GM23248 (cell line): ENCODE measurements at regions not wholly inside any gene's neighbourhood (a gene's known extent, or its start where the extent isn't known, plus 50 kb on each side); places are given as distances from the start of the nearest gene placed in this dataset.

Experiments used
- DNase-seq: peaks from one replicate; pipeline ENCODE4 v3.0.0-alpha.2; 2015
- H2AFZ ChIP-seq: fragments of 200-600 bp; sonication (generic); 2 replicates; pipeline ENCODE4 v1.6.1; 2016; ENCODE audit warnings: antibody characterized with exemption
- H3F3A ChIP-seq: fragments of 200-600 bp; sonication (generic); 2 replicates; pipeline ENCODE4 v1.6.1; 2016; ENCODE audit warnings: mild to moderate bottlenecking, antibody characterized with exemption, mixed run types; ENCODE audit not compliant: insufficient read depth
- H3K27ac ChIP-seq: fragments of 200-600 bp; sonication (generic); 2 replicates; pipeline ENCODE4 v1.5.1; 2016; ENCODE audit warnings: mild to moderate bottlenecking
- H3K27me3 ChIP-seq: fragments of 200-600 bp; sonication (generic); replicated peaks from 2 replicates; pipeline ENCODE4 v1.6.1; 2016; ENCODE audit warnings: mild to moderate bottlenecking; ENCODE audit not compliant: insufficient read depth
- H3K36me3 ChIP-seq: fragments of 200-600 bp; sonication (generic); 2 replicates; pipeline ENCODE4 v1.6.1; 2016; ENCODE audit warnings: low read depth, mild to moderate bottlenecking
- H3K4me1 ChIP-seq: fragments of 200-600 bp; sonication (generic); 2 replicates; pipeline ENCODE4 v1.6.1; 2016; ENCODE audit warnings: mild to moderate bottlenecking; ENCODE audit not compliant: insufficient read depth
- H3K4me2 ChIP-seq: fragments of 200-600 bp; sonication (generic); one replicate; pipeline ENCODE4 v1.6.1; 2016; ENCODE audit warnings: mild to moderate bottlenecking; ENCODE audit not compliant: unreplicated experiment
- H3K4me3 ChIP-seq: fragments of 200-600 bp; sonication (generic); 2 replicates; pipeline ENCODE4 v1.5.1; 2016; ENCODE audit warnings: mild to moderate bottlenecking
- H3K79me2 ChIP-seq: fragments of 200-600 bp; sonication (generic); 2 replicates; pipeline ENCODE4 v1.6.1; 2016; ENCODE audit warnings: mild to moderate bottlenecking; ENCODE audit not compliant: insufficient read depth
- H3K9ac ChIP-seq: fragments of 200-600 bp; sonication (generic); 2 replicates; pipeline ENCODE4 v1.6.1; 2016; ENCODE audit warnings: mild to moderate bottlenecking
- H3K9me2 ChIP-seq: fragments of 200-600 bp; sonication (generic); 2 replicates; pipeline ENCODE4 v1.6.1; 2016; ENCODE audit warnings: mixed run types, mild to moderate bottlenecking, moderate library complexity; ENCODE audit not compliant: insufficient read depth
- H3K9me3 ChIP-seq: fragments of 200-600 bp; sonication (generic); one replicate; pipeline ENCODE4 v1.6.1; 2017; ENCODE audit warnings: low read depth
- H4K20me1 ChIP-seq: fragments of 200-600 bp; sonication (generic); 2 replicates; pipeline ENCODE4 v1.6.0; 2016; ENCODE audit not compliant: insufficient read depth
- EZH2 ChIP-seq: fragments of 200-600 bp; sonication (generic); IDR thresholded peaks from 2 replicates; pipeline ENCODE4 v1.6.1; 2018; ENCODE audit warnings: antibody characterized with exemption, mild to moderate bottlenecking; ENCODE audit not compliant: insufficient read depth, poor library complexity, severe bottlenecking
- EZH2phosphoT487 ChIP-seq: fragments of 200-600 bp; sonication (generic); IDR thresholded peaks from 2 replicates; pipeline ENCODE4 v1.6.1; 2018; ENCODE audit warnings: antibody characterized with exemption, moderate library complexity, mild to moderate bottlenecking, low read depth; ENCODE audit not compliant: insufficient read depth
- WGBS, 2 experiments: methylation state at CpG; one replicate each; pipeline ENCODE4 v1.1.6; 2015 to 2017; ENCODE audit warnings: low lambda C conversion rate in 2 of 2, low coverage in 1 of 2; ENCODE audit errors: missing lambda C conversion rate in 2 of 2; 5-methylcytosine and 5-hydroxymethylcytosine counted together
- in situ Hi-C: fragments of 300-500 bp; cut with MboI; formaldehyde crosslinking; loops from 2 replicates; pipeline ENCODE4 v1.15.0; 2020

GRCh38 chr9:84600739-84601138 is 68.8 kb upstream of the NTRK2 start:
- no peaks in the 10 kb centered on the region for H3K9me2 ChIP-seq
- no peak overlapping the region for H3K9ac ChIP-seq
- no peak overlapping the region for H3K4me3 ChIP-seq
- no peaks in the 10 kb centered on the region for H3K27me3 ChIP-seq
- TF ChIP-seq EZH2 (no peak), EZH2phosphoT487 (no peak)
- H3K79me2 ChIP-seq, result no peaks in the 10 kb centered on the region
- no peak overlapping the region for H3K27ac ChIP-seq
- WGBS, 2 experiments, result 10 to 13% methylated on average over 4 of the region's 4 CpGs
- DNase-seq, result peak; percentile 14
- in situ Hi-C loops, result no loop called here
- H3K4me2 ChIP-seq, result no peak overlapping the region
- H4K20me1 ChIP-seq, result no peaks in the 10 kb centered on the region
- H3K36me3 ChIP-seq, result no peaks in the 10 kb centered on the region
- H3K9me3 ChIP-seq, result no peaks in the 10 kb centered on the region
- no peaks in the 10 kb centered on the region for H3F3A ChIP-seq
- no peak overlapping the region for H2AFZ ChIP-seq
- no peaks in the 10 kb centered on the region for H3K4me1 ChIP-seq

- Histone ChIP-seq H3K4me3 (no peak overlapping the region), H3K9ac (no peak overlapping the region), H3K4me2 (no peak overlapping the region), H3K79me2 (no peaks in the 10 kb centered on the region), H3K4me1 (no peaks in the 10 kb centered on the region), H2AFZ (no peak overlapping the region), H3K27ac (no peak overlapping the region), H4K20me1 (no peaks in the 10 kb centered on the region), H3K27me3 (no peaks in the 10 kb centered on the region), H3K36me3 (no peaks in the 10 kb centered on the region), H3K9me2 (no peaks in the 10 kb centered on the region), H3K9me3 (no peaks in the 10 kb centered on the region), H3F3A (no peaks in the 10 kb centered on the region)
- no peak for DNase-seq
- TF ChIP-seq EZH2 (no peak), EZH2phosphoT487 (no peak)
- in situ Hi-C loops, result no loop called here
Measured at GRCh38 chr9:84604223-84604622, 65.3 kb upstream of the NTRK2 start.

GRCh38 chr9:84609779-84610178 is 59.8 kb upstream of the NTRK2 start:
- Histone ChIP-seq H3K4me1 (no peaks in the 10 kb centered on the region), H3K27me3 (no peaks in the 10 kb centered on the region), H3K79me2 (no peaks in the 10 kb centered on the region), H2AFZ (no peak overlapping the region), H3K9me3 (no peaks in the 10 kb centered on the region), H3F3A (no peaks in the 10 kb centered on the region), H3K9me2 (no peaks in the 10 kb centered on the region), H3K36me3 (no peaks in the 10 kb centered on the region), H3K9ac (no peak overlapping the region), H3K27ac (no peak overlapping the region), H4K20me1 (no peaks in the 10 kb centered on the region), H3K4me2 (no peak overlapping the region), H3K4me3 (no peak overlapping the region)
- no peak for TF ChIP-seq EZH2phosphoT487
- no peak for TF ChIP-seq EZH2
- DNase-seq, result no peak
- in situ Hi-C loops, result no loop called here

- H3K27me3 ChIP-seq, result no peaks in the 10 kb centered on the region
- WGBS, 2 experiments, result 12 to 17% methylated on average over 2 of the region's 2 CpGs
- no peak overlapping the region for H3K9ac ChIP-seq
- H3K9me2 ChIP-seq, result no peaks in the 10 kb centered on the region
- no peak for TF ChIP-seq EZH2phosphoT487
- TF ChIP-seq EZH2, result no peak
- no peak overlapping the region for H3K4me3 ChIP-seq
- H3K36me3 ChIP-seq, result no peaks in the 10 kb centered on the region
- DNase-seq, result no peak
- H3K4me1 ChIP-seq, result no peaks in the 10 kb centered on the region
- no peak overlapping the region for H3K27ac ChIP-seq
- in situ Hi-C loops, result no loop called here
- no peaks in the 10 kb centered on the region for H3K79me2 ChIP-seq
- no peak overlapping the region for H2AFZ ChIP-seq
- no peak overlapping the region for H3K4me2 ChIP-seq
- no peaks in the 10 kb centered on the region for H3K9me3 ChIP-seq
- no peaks in the 10 kb centered on the region for H3F3A ChIP-seq
- no peaks in the 10 kb centered on the region for H4K20me1 ChIP-seq
Measured at GRCh38 chr9:84613431-84613830, 56.1 kb upstream of the NTRK2 start.

- Histone ChIP-seq H3K9me2 (no peaks in the 10 kb centered on the region), H3K27ac (no peak overlapping the region), H3K4me3 (no peak overlapping the region), H3K79me2 (no peaks in the 10 kb centered on the region), H4K20me1 (no peaks in the 10 kb centered on the region), H3K9me3 (no peaks in the 10 kb centered on the region), H3K36me3 (no peaks in the 10 kb centered on the region), H3F3A (no peaks in the 10 kb centered on the region), H3K4me2 (no peak overlapping the region), H3K27me3 (no peaks in the 10 kb centered on the region), H3K4me1 (no peaks in the 10 kb centered on the region), H3K9ac (no peak overlapping the region), H2AFZ (no peak overlapping the region)
- in situ Hi-C loops, result no loop called here
- TF ChIP-seq EZH2phosphoT487, result no peak
- no peak for TF ChIP-seq EZH2
- DNase-seq, result no peak
- 33 to 38% methylated on average over 3 of the region's 3 CpGs for WGBS, 2 experiments
Measured at GRCh38 chr9:84615544-84615943, 54.0 kb upstream of the NTRK2 start.
